Keratinocyte (primary cell): ENCODE measurements at regions not wholly inside any gene's neighbourhood (a gene's known extent, or its start where the extent isn't known, plus 50 kb on each side); places are given as distances from the start of the nearest gene placed in this dataset.

ENCODE experiments used
- EZH2 ChIP-seq: IDR thresholded peaks from one replicate; pipeline ENCODE4 v1.6.1; 2012; ENCODE audit warnings: inconsistent platforms, mild to moderate bottlenecking, low read length, moderate library complexity
- TF ChIP-seq, protein P1 (sequence below), 3 experiments: IDR thresholded peaks in 1 of 3; conservative IDR thresholded peaks in 1 of 3; optimal IDR thresholded peaks in 1 of 3; 2 replicates in 2 of 3; 3 replicates in 1 of 3; pipeline versions ENCODE3 to v1.5.1; 2011; ENCODE audit warnings: low read length in 3 of 3, mild to moderate bottlenecking in 3 of 3, moderate library complexity in 2 of 3, control low read depth in 1 of 3, inconsistent platforms in 1 of 3; ENCODE audit not compliant: insufficient read depth in 2 of 3; ENCODE audit errors: extremely low read depth in 1 of 3

DNA sequence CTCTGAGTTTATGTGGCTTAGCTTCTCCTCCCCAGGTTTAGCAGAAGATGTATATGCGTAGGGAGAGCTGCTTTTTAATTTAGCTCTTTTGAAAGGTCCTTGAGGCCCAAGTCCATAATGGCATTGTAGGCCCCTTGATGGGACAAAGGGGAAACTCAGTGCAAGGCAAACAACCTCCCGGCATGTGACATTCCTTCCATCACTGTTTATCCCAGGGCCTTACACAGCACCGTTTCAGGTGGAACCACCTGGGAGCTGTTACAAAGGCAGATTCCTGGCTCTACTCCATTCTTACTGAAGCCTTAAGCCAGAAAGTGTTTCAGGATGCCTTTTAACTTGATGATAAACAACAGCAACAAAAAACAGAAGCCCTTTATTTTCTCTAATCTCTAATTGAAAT lies 555.4 kb downstream of the SLC4A3 start:
- TF ChIP-seq, protein P1, sequence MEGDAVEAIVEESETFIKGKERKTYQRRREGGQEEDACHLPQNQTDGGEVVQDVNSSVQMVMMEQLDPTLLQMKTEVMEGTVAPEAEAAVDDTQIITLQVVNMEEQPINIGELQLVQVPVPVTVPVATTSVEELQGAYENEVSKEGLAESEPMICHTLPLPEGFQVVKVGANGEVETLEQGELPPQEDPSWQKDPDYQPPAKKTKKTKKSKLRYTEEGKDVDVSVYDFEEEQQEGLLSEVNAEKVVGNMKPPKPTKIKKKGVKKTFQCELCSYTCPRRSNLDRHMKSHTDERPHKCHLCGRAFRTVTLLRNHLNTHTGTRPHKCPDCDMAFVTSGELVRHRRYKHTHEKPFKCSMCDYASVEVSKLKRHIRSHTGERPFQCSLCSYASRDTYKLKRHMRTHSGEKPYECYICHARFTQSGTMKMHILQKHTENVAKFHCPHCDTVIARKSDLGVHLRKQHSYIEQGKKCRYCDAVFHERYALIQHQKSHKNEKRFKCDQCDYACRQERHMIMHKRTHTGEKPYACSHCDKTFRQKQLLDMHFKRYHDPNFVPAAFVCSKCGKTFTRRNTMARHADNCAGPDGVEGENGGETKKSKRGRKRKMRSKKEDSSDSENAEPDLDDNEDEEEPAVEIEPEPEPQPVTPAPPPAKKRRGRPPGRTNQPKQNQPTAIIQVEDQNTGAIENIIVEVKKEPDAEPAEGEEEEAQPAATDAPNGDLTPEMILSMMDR (optimal IDR thresholded peaks at IDR 0.05 in 1 of 3, IDR thresholded peaks at IDR 0.05 in 1 of 3, conservative IDR thresholded peaks at IDR 0.05 in 1 of 3; ENCODE audit: extremely low read depth in 1 of 3, insufficient read depth in 2 of 3, low read length in 3 of 3) = no peak
- no peak for TF ChIP-seq EZH2
